Astrocyte (in vitro differentiated cells and primary cell): ENCODE measurements at regions not wholly inside any gene's neighbourhood (a gene's known extent, or its start where the extent isn't known, plus 50 kb on each side); places are given as distances from the start of the nearest gene placed in this dataset.
A peak's percentile ranks its signal among the peaks of the same experiment; 100 is the strongest.

Experiments
- DNase-seq: peaks from one replicate; pipeline ENCODE4 v3.0.0-alpha.2; 2010; ENCODE audit warnings: low read depth
- FAIRE-seq: peaks from 2 replicates; lab custom pipeline; 2011; peaks lifted over from hg19 to GRCh38; lab: Jason Lieb, UNC
- H2AFZ ChIP-seq: 2 replicates; pipeline ENCODE4 v1.6.0; 2012; ENCODE audit warnings: low read depth, low read length, inconsistent platforms
- H3K27ac ChIP-seq: 2 replicates; pipeline ENCODE4 v1.5.1; 2011; ENCODE audit warnings: low read depth, low read length, inconsistent platforms
- H3K27me3 ChIP-seq: 2 replicates; pipeline ENCODE4 v1.6.0; 2011; ENCODE audit warnings: low read length, inconsistent platforms; ENCODE audit not compliant: insufficient read depth
- H3K36me3 ChIP-seq: 2 replicates; pipeline ENCODE4 v1.5.1; 2011; ENCODE audit warnings: low read length, inconsistent platforms; ENCODE audit not compliant: insufficient read depth
- H3K4me1 ChIP-seq: 2 replicates; pipeline ENCODE4 v1.5.1; 2011; ENCODE audit warnings: low read length, inconsistent platforms; ENCODE audit not compliant: insufficient read depth
- H3K4me2 ChIP-seq: 2 replicates; pipeline ENCODE4 v1.6.0; 2012; ENCODE audit warnings: low read length, inconsistent platforms
- H3K4me3 ChIP-seq: 2 replicates; pipeline ENCODE4 v1.5.1; 2011; ENCODE audit warnings: low read depth, mild to moderate bottlenecking, low read length, inconsistent platforms; ENCODE audit not compliant: insufficient read depth
- H3K79me2 ChIP-seq: 2 replicates; pipeline ENCODE4 v1.6.0; 2012; ENCODE audit warnings: mild to moderate bottlenecking, low read length, inconsistent platforms; ENCODE audit not compliant: insufficient read depth
- H3K9ac ChIP-seq: 2 replicates; pipeline ENCODE4 v1.6.0; 2012; ENCODE audit warnings: mild to moderate bottlenecking, low read length, inconsistent platforms
- H3K9me3 ChIP-seq: 2 replicates; pipeline ENCODE4 v1.5.1; 2012; ENCODE audit warnings: low read depth, mild to moderate bottlenecking, low read length, inconsistent platforms; ENCODE audit not compliant: insufficient read depth
- H4K20me1 ChIP-seq: 2 replicates; pipeline ENCODE4 v1.6.0; 2012; ENCODE audit warnings: low read length, inconsistent platforms; ENCODE audit not compliant: insufficient read depth
- H3K27ac Mint-ChIP-seq: one replicate; pipeline ENCODE4 v1.8.0; 2021; ENCODE audit warnings: mild to moderate bottlenecking, mixed read lengths; ENCODE audit not compliant: unreplicated experiment
- H3K27me3 Mint-ChIP-seq: one replicate; pipeline ENCODE4 v1.8.0; 2021; ENCODE audit warnings: low read depth, mixed read lengths; ENCODE audit not compliant: unreplicated experiment
- H3K36me3 Mint-ChIP-seq: one replicate; pipeline ENCODE4 v1.8.0; 2021; ENCODE audit warnings: low read depth, mixed read lengths; ENCODE audit not compliant: unreplicated experiment
- H3K4me1 Mint-ChIP-seq: one replicate; pipeline ENCODE4 v1.8.0; 2021; ENCODE audit warnings: low read depth, mixed read lengths; ENCODE audit not compliant: unreplicated experiment
- H3K4me3 Mint-ChIP-seq: one replicate; pipeline ENCODE4 v1.8.0; 2021; ENCODE audit warnings: mild to moderate bottlenecking, moderate library complexity, mixed read lengths; ENCODE audit not compliant: unreplicated experiment
- H3K9me3 Mint-ChIP-seq: one replicate; pipeline ENCODE4 v1.8.0; 2021; ENCODE audit warnings: mild to moderate bottlenecking, mixed read lengths; ENCODE audit not compliant: unreplicated experiment
- CTCF ChIP-seq: IDR thresholded peaks from 2 replicates; pipeline ENCODE4 v1.5.1; 2011; ENCODE audit warnings: low read depth, mild to moderate bottlenecking, inconsistent platforms, low read length, moderate library complexity; ENCODE audit not compliant: insufficient read depth
- EZH2 ChIP-seq: IDR thresholded peaks from 2 replicates; pipeline ENCODE4 v1.6.1; 2012; ENCODE audit warnings: mild to moderate bottlenecking, low read length, inconsistent platforms; ENCODE audit not compliant: insufficient read depth

DNA sequence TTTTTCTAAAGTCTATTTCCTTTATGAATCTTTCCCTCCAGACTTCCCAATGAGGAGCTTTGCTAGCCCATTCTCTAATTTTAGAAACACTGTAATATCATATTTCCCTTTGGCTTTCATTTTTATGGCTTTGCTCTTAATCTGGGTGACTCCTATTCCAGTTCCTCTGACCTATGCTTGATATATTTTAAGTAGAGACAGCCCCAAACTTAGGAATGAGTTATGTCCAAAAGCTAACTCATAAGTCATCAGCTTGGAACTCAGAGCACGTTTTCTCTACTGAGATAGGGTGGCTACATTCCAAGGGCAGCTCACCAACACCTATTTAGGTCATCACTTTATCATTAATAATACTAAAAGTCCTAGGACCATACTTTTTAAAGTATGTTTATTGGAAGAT is 77.8 kb downstream of the OR13H1 start:
- H3K27ac ChIP-seq = no peak overlapping the region
- Mint-ChIP-seq H3K27me3 (no peaks in the 10 kb centered on the region), H3K36me3 (no peaks in the 10 kb centered on the region), H3K4me3 (no peak overlapping the region), H3K27ac (no peak overlapping the region), H3K9me3 (no peaks in the 10 kb centered on the region), H3K4me1 (peaks cover 3% of the 10 kb centered on the region)
- DNase-seq (peak; percentile 55), FAIRE-seq (peak; percentile 72)
- no peaks in the 10 kb centered on the region for H3K27me3 ChIP-seq
- H3K9me3 ChIP-seq = no peaks in the 10 kb centered on the region
- no peak overlapping the region for H3K9ac ChIP-seq
- no peak overlapping the region for H3K4me3 ChIP-seq
- H3K36me3 ChIP-seq = no peaks in the 10 kb centered on the region
- H3K4me1 ChIP-seq = peaks cover 4% of the 10 kb centered on the region
- no peak overlapping the region for H3K4me2 ChIP-seq
- no peaks in the 10 kb centered on the region for H4K20me1 ChIP-seq
- no peaks in the 10 kb centered on the region for H3K79me2 ChIP-seq
- H2AFZ ChIP-seq = no peak overlapping the region
- TF ChIP-seq CTCF (no peak), EZH2 (no peak)

- no peaks in the 10 kb centered on the region for H4K20me1 ChIP-seq
- no peak overlapping the region for H3K4me3 ChIP-seq
- no peaks in the 10 kb centered on the region for H3K4me1 ChIP-seq
- Mint-ChIP-seq H3K27ac (no peak overlapping the region), H3K9me3 (no peaks in the 10 kb centered on the region), H3K4me1 (no peaks in the 10 kb centered on the region), H3K4me3 (no peak overlapping the region), H3K27me3 (no peaks in the 10 kb centered on the region), H3K36me3 (no peaks in the 10 kb centered on the region)
- H3K9ac ChIP-seq = no peak overlapping the region
- H3K27me3 ChIP-seq = no peaks in the 10 kb centered on the region
- FAIRE-seq = no peak
- no peak for DNase-seq
- no peaks in the 10 kb centered on the region for H3K36me3 ChIP-seq
- no peak overlapping the region for H3K4me2 ChIP-seq
- H3K79me2 ChIP-seq = no peaks in the 10 kb centered on the region
- H2AFZ ChIP-seq = no peak overlapping the region
- H3K27ac ChIP-seq = no peak overlapping the region
- TF ChIP-seq EZH2 (no peak), CTCF (no peak)
- no peaks in the 10 kb centered on the region for H3K9me3 ChIP-seq
Observed at GRCh38 chrX:131626681-131627296, 82.9 kb downstream of the OR13H1 start.

- FAIRE-seq (no peak), DNase-seq (no peak)
- Histone ChIP-seq H3K9me3 (no peaks in the 10 kb centered on the region), H3K79me2 (no peaks in the 10 kb centered on the region), H2AFZ (no peak overlapping the region), H3K4me1 (no peaks in the 10 kb centered on the region), H3K4me3 (no peak overlapping the region), H3K36me3 (no peaks in the 10 kb centered on the region), H4K20me1 (no peaks in the 10 kb centered on the region), H3K27me3 (no peaks in the 10 kb centered on the region), H3K9ac (no peak overlapping the region), H3K27ac (no peak overlapping the region), H3K4me2 (no peak overlapping the region)
- H3K27me3 Mint-ChIP-seq = no peaks in the 10 kb centered on the region
- no peak overlapping the region for H3K27ac Mint-ChIP-seq
- no peaks in the 10 kb centered on the region for H3K9me3 Mint-ChIP-seq
- H3K36me3 Mint-ChIP-seq = no peaks in the 10 kb centered on the region
- TF ChIP-seq EZH2 (no peak), CTCF (no peak)
- no peak overlapping the region for H3K4me3 Mint-ChIP-seq
- no peaks in the 10 kb centered on the region for H3K4me1 Mint-ChIP-seq
Observed at GRCh38 chrX:131630534-131630933, 86.7 kb downstream of the OR13H1 start.
